Glomerular visceral epithelial cell (primary cell): ENCODE measurements at regions not wholly inside any gene's neighbourhood (a gene's known extent, or its start where the extent isn't known, plus 50 kb on each side); places are given as distances from the start of the nearest gene placed in this dataset.

Experiments used
- DNase-seq: peaks from one replicate; pipeline ENCODE4 v3.0.0-alpha.2; 2016; ENCODE audit errors: extremely low spot score

GRCh38 chr18:33817096-33817495 is 239.1 kb downstream of the ASXL3 start:
- no peak for DNase-seq

DNA sequence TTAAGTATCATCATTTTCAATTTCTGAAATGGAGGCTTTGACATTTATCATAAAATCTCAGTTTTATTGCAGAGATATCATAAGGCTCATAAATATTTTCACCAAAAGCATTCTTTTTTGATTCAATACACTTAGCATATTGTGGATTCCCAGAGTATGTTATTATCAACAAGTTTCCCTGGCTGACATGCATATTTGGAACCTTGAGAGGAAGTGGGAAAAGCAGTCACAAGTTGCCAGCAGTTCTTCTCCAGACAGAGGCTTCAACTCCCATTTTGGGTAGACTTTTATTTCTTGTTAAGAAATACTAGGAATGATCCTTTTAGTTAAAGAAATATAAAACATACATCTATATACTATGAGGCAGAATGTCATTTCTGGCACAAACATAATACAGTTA is 236.5 kb downstream of the ASXL3 start:
- DNase-seq = no peak

DNA sequence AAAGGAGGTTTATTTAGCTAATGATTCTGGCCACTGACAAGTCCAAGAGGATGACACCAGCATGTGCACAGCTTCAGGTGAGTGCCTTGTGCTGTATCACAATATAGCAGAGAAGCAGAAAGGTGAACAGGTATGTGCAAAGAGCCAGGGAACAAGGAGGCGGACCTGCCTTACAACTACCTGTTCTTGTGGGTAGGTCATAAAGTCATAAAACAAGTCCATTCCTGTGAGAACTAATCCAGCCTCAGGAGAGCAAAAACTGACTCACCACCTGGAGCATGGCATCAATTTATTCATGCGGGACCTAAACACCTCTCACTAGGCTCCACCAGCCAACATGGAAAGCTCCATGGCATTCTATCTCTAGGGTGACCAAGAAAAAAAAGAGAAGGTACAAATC is 234.2 kb downstream of the ASXL3 start:
- no peak for DNase-seq

GRCh38 chr18:33805592-33805991 is 227.6 kb downstream of the ASXL3 start:
- DNase-seq = no peak

DNA sequence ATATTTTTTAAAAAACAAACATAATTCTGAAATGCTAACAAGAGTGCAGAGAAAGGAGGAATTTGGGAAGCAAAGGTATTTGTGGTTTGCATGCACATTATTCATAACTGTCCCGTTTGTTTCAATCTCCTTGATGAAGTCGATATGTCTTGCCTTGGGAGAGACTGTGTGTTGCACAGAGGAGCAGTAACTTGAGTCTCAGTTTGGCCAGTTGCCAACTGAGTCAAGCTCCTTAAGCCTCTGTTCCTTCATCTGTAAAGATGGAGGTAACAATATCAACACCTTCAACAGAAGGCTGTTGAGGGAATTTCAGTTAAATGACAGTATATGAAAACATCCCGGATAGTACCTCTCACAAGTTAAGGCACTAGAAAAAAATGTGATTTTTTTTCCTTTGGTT is 226.2 kb downstream of the ASXL3 start:
- DNase-seq = peak; percentile 21

- DNase-seq = no peak
Observed at GRCh38 chr18:33803636-33804035, 225.6 kb downstream of the ASXL3 start.

DNA sequence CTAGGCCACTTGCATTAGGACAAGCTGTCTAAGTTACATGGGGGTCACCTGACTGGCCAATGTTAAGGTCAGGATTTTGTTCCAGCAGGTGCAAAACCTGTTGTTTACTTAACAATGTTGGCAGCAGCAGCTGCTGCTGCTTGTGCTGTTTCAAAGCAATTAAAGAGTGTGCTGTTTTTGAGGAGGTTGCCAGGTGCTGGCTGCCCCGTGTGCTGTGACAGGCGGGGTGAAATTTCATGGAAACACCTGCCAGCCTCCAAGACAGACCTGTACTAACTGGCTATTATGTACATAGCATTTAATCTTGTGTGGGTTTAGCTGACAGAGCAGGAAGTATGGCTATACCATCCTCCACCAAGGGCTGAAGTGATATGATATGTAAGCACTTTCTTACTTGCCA is 224.9 kb downstream of the ASXL3 start:
- no peak for DNase-seq
